Prostate gland (tissue), 2 donors: ENCODE measurements at regions not wholly inside any gene's neighbourhood (a gene's known extent, or its start where the extent isn't known, plus 50 kb on each side); places are given as distances from the start of the nearest gene placed in this dataset.

ENCODE experiments used
- CTCF ChIP-seq, 4 experiments: fragments of 200-600 bp in 2 of 4; fragments of 450-650 bp in 2 of 4; sonication (generic) in 2 of 4; IDR thresholded peaks; 1 replicate in 3 of 4; 2 replicates in 1 of 4; pipeline ENCODE4 v1.5.1; 2016 to 2019; ENCODE audit warnings: antibody characterized with exemption in 4 of 4, mild to moderate bottlenecking in 2 of 4, moderate library complexity in 2 of 4
- POLR2A ChIP-seq: fragments of 450-650 bp; IDR thresholded peaks from one replicate; pipeline ENCODE4 v1.6.1; 2016; ENCODE audit warnings: antibody characterized with exemption, mild to moderate bottlenecking
- POLR2AphosphoS5 ChIP-seq: sonication (generic); formaldehyde crosslinking; IDR thresholded peaks from one replicate; pipeline ENCODE4 v1.6.1; 2017; ENCODE audit warnings: antibody characterized with exemption

DNA sequence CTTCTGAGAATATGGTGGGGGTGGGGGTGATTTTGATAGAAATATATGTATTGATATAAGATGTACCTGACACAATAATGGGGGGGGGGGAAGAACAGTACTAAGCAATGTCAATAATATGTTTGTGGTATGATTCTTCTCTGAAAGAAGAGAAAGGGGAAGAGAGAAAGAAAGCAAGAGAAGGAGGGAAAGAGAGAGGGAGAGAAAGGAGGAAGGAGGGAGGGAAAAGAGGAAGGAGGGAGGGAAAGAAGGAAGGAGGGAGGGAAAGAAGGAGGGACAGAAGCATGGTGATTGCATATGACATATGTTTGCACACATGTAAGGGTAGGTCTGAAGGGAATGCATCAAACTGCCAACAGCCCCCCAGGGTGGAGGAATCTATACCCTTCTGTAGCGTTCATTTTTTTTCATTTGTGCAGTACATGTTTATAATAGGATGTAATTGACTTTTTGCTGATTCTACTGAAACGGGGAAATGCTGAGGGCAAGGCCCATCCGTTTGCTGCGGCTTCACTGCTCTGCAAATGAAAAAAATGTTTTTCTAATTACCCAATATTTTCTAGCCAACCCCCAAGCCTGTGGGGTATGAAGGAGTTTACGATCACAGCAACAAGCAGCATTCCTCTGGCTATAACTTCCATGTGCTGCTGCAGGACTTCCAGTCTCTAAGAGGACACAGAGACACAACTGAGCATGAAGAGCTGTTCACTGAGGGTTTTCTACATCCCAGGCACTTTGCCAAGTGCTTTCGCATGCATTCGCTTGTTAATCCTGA is 119.3 kb upstream of the ZC3H12A start:
- TF ChIP-seq POLR2A (no peak), POLR2AphosphoS5 (no peak), CTCF (IDR thresholded peaks at IDR 0.05) (no peak)
